ENCODE measurements at regions not wholly inside any gene's neighbourhood (a gene's known extent, or its start where the extent isn't known, plus 50 kb on each side); places are given as distances from the start of the nearest gene placed in this dataset.
"Not testable (repeated sequence)": the region's sequence is repeated elsewhere in the genome, so short reads cannot be mapped to it uniquely, and the experiment has no call there.

DNA sequence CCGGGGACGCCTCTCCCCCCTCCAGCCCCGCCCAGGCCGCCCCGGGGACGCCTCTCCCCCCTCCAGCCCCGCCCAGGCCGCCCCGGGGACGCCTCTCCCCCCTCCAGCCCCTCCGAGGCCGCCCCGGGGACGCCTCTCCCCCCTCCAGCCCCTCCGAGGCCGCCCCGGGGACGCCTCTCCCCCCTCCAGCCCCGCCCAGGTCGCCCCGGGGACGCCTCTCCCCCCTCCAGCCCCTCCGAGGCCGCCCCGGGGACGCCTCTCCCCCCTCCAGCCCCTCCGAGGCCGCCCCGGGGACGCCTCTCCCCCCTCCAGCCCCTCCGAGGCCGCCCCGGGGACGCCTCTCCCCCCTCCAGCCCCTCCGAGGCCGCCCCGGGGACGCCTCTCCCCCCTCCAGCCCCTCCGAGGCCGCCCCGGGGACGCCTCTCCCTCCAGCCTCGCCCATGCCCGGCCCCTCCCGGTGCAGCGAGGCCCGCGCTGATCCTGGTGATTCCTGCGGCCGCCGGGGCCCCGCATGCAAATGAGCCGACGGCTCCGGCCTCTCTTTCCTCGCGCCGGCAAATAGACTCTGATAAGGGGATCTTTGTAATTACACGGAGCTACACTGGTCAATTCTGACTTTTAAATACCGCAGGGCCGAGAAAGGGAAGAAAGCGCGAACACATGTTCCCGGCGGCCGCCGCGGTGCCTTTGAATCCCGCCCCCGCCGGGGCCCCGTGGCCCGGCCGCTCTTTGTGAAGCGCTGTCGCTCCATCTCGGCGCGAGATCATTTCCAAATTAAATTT lies 114.7 kb upstream of the NKX1-1 start:
- TF ChIP-seq, protein P1, sequence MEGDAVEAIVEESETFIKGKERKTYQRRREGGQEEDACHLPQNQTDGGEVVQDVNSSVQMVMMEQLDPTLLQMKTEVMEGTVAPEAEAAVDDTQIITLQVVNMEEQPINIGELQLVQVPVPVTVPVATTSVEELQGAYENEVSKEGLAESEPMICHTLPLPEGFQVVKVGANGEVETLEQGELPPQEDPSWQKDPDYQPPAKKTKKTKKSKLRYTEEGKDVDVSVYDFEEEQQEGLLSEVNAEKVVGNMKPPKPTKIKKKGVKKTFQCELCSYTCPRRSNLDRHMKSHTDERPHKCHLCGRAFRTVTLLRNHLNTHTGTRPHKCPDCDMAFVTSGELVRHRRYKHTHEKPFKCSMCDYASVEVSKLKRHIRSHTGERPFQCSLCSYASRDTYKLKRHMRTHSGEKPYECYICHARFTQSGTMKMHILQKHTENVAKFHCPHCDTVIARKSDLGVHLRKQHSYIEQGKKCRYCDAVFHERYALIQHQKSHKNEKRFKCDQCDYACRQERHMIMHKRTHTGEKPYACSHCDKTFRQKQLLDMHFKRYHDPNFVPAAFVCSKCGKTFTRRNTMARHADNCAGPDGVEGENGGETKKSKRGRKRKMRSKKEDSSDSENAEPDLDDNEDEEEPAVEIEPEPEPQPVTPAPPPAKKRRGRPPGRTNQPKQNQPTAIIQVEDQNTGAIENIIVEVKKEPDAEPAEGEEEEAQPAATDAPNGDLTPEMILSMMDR (IDR thresholded peaks at IDR 0.05), result not testable (repeated sequence)
- not testable (repeated sequence) for TF ChIP-seq POLR2A (IDR thresholded peaks at IDR 0.05)

Data from testis (tissue), 2 donors.